Mesendoderm (in vitro differentiated cells): ENCODE measurements at regions not wholly inside any gene's neighbourhood (a gene's known extent, or its start where the extent isn't known, plus 50 kb on each side); places are given as distances from the start of the nearest gene placed in this dataset.
"Not testable (repeated sequence)": the region's sequence is repeated elsewhere in the genome, so short reads cannot be mapped to it uniquely, and the experiment has no call there.

Experiments used
- DNase-seq: peaks from one replicate; pipeline ENCODE4 v3.0.0; 2013
- H2AK5ac ChIP-seq: 2 replicates; pipeline ENCODE4 v1.6.1; 2013; ENCODE audit warnings: low read length, inconsistent platforms
- H2BK120ac ChIP-seq: 2 replicates; pipeline ENCODE4 v1.6.1; 2013; ENCODE audit warnings: low read depth, mild to moderate bottlenecking, low read length, moderate library complexity, mixed read lengths
- H2BK15ac ChIP-seq: replicated peaks from 2 replicates; pipeline ENCODE4 v1.6.1; 2013; ENCODE audit warnings: low read depth, mild to moderate bottlenecking, moderate library complexity
- H2BK5ac ChIP-seq: 2 replicates; pipeline ENCODE4 v1.6.1; 2013; ENCODE audit warnings: low read length, inconsistent platforms
- H3K18ac ChIP-seq: 2 replicates; pipeline ENCODE4 v1.6.1; 2013; ENCODE audit warnings: mild to moderate bottlenecking, low read length, mixed read lengths
- H3K23ac ChIP-seq: one replicate; pipeline ENCODE4 v1.6.1; 2013; ENCODE audit warnings: low read length
- H3K27ac ChIP-seq: 2 replicates; pipeline ENCODE4 v1.5.1; 2013; ENCODE audit warnings: low read depth, mild to moderate bottlenecking, inconsistent platforms, low read length, moderate library complexity
- H3K27me3 ChIP-seq: 2 replicates; pipeline ENCODE4 v1.6.1; 2013; ENCODE audit warnings: low read length, control low read depth, mild to moderate bottlenecking, inconsistent platforms; ENCODE audit not compliant: insufficient read depth, poor library complexity
- H3K36me3 ChIP-seq: 2 replicates; pipeline ENCODE4 v1.6.1; 2013; ENCODE audit warnings: low read length, inconsistent platforms; ENCODE audit not compliant: control insufficient read depth, insufficient read depth
- H3K4ac ChIP-seq: one replicate; pipeline ENCODE4 v1.6.1; 2013; ENCODE audit warnings: low read depth, mild to moderate bottlenecking, low read length, moderate library complexity
- H3K4me1 ChIP-seq: 2 replicates; pipeline ENCODE4 v1.6.1; 2013; ENCODE audit warnings: low read depth, low read length, inconsistent platforms; ENCODE audit not compliant: control insufficient read depth
- H3K4me2 ChIP-seq: 2 replicates; pipeline ENCODE4 v1.6.1; 2013; ENCODE audit warnings: low read length
- H3K4me3 ChIP-seq: 2 replicates; pipeline ENCODE4 v1.5.1; 2013; ENCODE audit warnings: mild to moderate bottlenecking, low read length
- H3K56ac ChIP-seq: one replicate; pipeline ENCODE4 v1.6.1; 2013; ENCODE audit warnings: low read length
- H3K79me1 ChIP-seq: 2 replicates; pipeline ENCODE4 v1.6.1; 2013; ENCODE audit warnings: low read length, inconsistent platforms
- H3K79me2 ChIP-seq: 2 replicates; pipeline ENCODE4 v1.6.1; 2013; ENCODE audit warnings: mild to moderate bottlenecking, low read length; ENCODE audit not compliant: control insufficient read depth, insufficient read depth
- H3K9ac ChIP-seq: 2 replicates; pipeline ENCODE4 v1.6.1; 2013; ENCODE audit warnings: low read length, inconsistent platforms
- H4K5ac ChIP-seq: one replicate; pipeline ENCODE4 v1.6.1; 2013; ENCODE audit warnings: low read length
- H4K8ac ChIP-seq: one replicate; pipeline ENCODE4 v1.6.1; 2013; ENCODE audit warnings: low read depth, mild to moderate bottlenecking, control low read depth, low read length, moderate library complexity
- WGBS: extraction: QIAGEN DNeasy Blood & Tissue Kit; methylation state at CpG from one replicate; pipeline ENCODE4 v1.1.7; 2013; ENCODE audit warnings: low lambda C conversion rate, missing lambda C conversion rate; ENCODE audit not compliant: insufficient coverage; ENCODE audit errors: extremely low coverage; 5-methylcytosine and 5-hydroxymethylcytosine counted together

- Histone ChIP-seq H2BK15ac (no peak overlapping the region), H4K5ac (no peak overlapping the region), H3K4me2 (no peak overlapping the region), H3K56ac (no peak overlapping the region), H4K8ac (no peak overlapping the region), H3K4me3 (no peak overlapping the region), H2BK120ac (no peak overlapping the region), H2BK5ac (no peak overlapping the region), H3K23ac (no peak overlapping the region), H3K79me1 (no peaks in the 10 kb centered on the region), H2AK5ac (no peak overlapping the region), H3K9ac (no peak overlapping the region), H3K27ac (no peak overlapping the region), H3K4me1 (no peaks in the 10 kb centered on the region), H3K27me3 (no peaks in the 10 kb centered on the region), H3K18ac (no peak overlapping the region), H3K79me2 (no peaks in the 10 kb centered on the region), H3K36me3 (no peaks in the 10 kb centered on the region), H3K4ac (no peak overlapping the region)
- DNase-seq, result no peak
- 100% methylated on average over 1 of the region's 2 CpGs for WGBS
Measured at GRCh38 chr4:19492606-19493005, 759.1 kb upstream of the SLIT2 start.

DNA sequence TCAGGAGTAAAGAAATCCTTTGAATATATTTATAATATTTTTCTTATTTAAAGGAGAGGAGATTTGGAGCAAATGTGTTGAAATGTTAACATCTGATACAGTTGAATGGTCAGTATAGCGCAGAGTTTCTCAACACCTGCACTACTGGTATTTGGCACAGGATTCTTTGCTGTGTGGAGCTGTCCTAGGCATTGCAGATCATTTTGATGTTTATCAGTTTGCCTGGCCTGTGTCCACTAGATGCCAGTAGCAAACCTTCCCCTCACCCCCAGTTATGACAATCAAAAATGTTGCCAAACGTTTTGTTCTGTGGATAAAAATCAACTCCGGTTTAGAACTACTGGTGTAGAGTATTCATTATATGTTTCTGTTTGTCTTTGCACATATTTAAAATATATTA lies 765.3 kb upstream of the SLIT2 start:
- Histone ChIP-seq H2BK5ac (no peak overlapping the region), H3K79me2 (no peaks in the 10 kb centered on the region), H3K27ac (no peak overlapping the region), H3K27me3 (no peaks in the 10 kb centered on the region), H3K79me1 (no peaks in the 10 kb centered on the region), H4K8ac (no peak overlapping the region), H3K18ac (no peak overlapping the region), H3K4me3 (no peak overlapping the region), H3K4me2 (no peak overlapping the region), H3K4me1 (no peaks in the 10 kb centered on the region), H3K23ac (no peak overlapping the region), H2AK5ac (no peak overlapping the region), H3K56ac (no peak overlapping the region), H3K36me3 (no peaks in the 10 kb centered on the region), H3K9ac (no peak overlapping the region), H3K4ac (no peak overlapping the region), H2BK15ac (no peak overlapping the region), H2BK120ac (no peak overlapping the region), H4K5ac (no peak overlapping the region)
- DNase-seq, result no peak
- WGBS, result no CpG with 5 or more reads among the region's 3 CpGs

DNA sequence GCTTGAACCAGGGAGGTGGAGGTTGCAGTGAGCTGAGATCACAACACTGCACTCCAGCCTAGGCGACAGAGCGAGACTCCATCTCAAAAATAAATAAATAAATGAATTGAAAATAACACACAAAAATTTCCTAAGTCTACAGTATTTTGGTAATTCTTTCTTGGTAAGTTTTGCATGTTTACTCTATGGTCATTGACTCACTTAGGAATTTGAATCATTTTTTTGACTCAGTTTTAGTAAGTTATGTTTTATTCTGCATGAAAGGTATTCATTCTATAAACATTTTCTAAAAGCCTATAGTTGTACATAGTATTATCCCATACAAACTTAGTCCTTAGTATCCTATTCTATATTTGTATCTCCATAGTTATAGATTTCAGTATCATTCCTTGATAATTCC lies 772.9 kb upstream of the SLIT2 start:
- H2AK5ac ChIP-seq, result no peak overlapping the region
- H3K9ac ChIP-seq, result no peak overlapping the region
- no peak overlapping the region for H3K56ac ChIP-seq
- H4K5ac ChIP-seq, result no peak overlapping the region
- H3K27me3 ChIP-seq, result no peaks in the 10 kb centered on the region
- H3K23ac ChIP-seq, result no peak overlapping the region
- no peak overlapping the region for H3K4me3 ChIP-seq
- no peak overlapping the region for H3K4me2 ChIP-seq
- H2BK5ac ChIP-seq, result no peak overlapping the region
- no peak overlapping the region for H4K8ac ChIP-seq
- no peak overlapping the region for H3K4ac ChIP-seq
- no peaks in the 10 kb centered on the region for H3K79me2 ChIP-seq
- no peak for DNase-seq
- no peak overlapping the region for H3K27ac ChIP-seq
- no peaks in the 10 kb centered on the region for H3K36me3 ChIP-seq
- no peaks in the 10 kb centered on the region for H3K79me1 ChIP-seq
- no CpG with 5 or more reads among the region's 2 CpGs for WGBS
- no peak overlapping the region for H3K18ac ChIP-seq
- H2BK120ac ChIP-seq, result no peak overlapping the region
- H2BK15ac ChIP-seq, result no peak overlapping the region
- H3K4me1 ChIP-seq, result no peaks in the 10 kb centered on the region

- H3K4me1 ChIP-seq, result no peaks in the 10 kb centered on the region
- no peak for DNase-seq
- no CpG with 5 or more reads among the region's 1 CpG for WGBS
Measured at GRCh38 chr4:19473569-19473968, 778.1 kb upstream of the SLIT2 start.

DNA sequence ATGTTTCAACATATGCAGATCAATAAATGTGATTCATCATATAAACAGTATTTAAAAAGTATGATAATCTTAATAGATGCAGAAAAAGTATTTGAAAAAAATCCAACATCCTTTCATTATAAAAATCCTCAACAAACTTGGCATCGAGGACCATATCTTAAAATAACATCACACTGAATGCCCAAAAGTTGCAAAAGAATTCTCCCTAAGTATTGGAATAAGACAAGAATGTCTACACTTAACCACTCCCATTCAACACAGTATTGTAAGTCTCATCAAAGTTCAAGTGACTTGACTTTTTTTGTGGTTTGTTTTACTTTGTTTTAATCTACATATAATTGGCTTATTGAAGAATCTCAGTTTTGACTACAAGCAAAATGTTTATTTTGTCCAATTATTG lies 779.0 kb upstream of the SLIT2 start:
- Histone ChIP-seq H3K4me3 (no peak overlapping the region), H3K79me1 (no peaks in the 10 kb centered on the region), H3K4me2 (no peak overlapping the region), H3K4ac (no peak overlapping the region), H3K36me3 (no peaks in the 10 kb centered on the region), H3K27ac (no peak overlapping the region), H3K4me1 (no peaks in the 10 kb centered on the region), H2BK5ac (no peak overlapping the region), H3K23ac (no peak overlapping the region), H3K27me3 (no peaks in the 10 kb centered on the region), H3K18ac (no peak overlapping the region), H2BK120ac (no peak overlapping the region), H2AK5ac (no peak overlapping the region), H3K79me2 (no peaks in the 10 kb centered on the region), H3K56ac (no peak overlapping the region), H4K8ac (no peak overlapping the region), H3K9ac (no peak overlapping the region), H4K5ac (no peak overlapping the region), H2BK15ac (no peak overlapping the region)
- no peak for DNase-seq
- no CpG with 5 or more reads among the region's 1 CpG for WGBS

More at GRCh38 chr4:19473569-19473968, 778.1 kb upstream of the SLIT2 start:
- H2BK5ac ChIP-seq, result no peak overlapping the region
- H2AK5ac ChIP-seq, result no peak overlapping the region
- H3K23ac ChIP-seq, result no peak overlapping the region
- no peak overlapping the region for H3K4ac ChIP-seq
- H3K79me1 ChIP-seq, result no peaks in the 10 kb centered on the region
- no peak overlapping the region for H4K5ac ChIP-seq
- no peak overlapping the region for H3K9ac ChIP-seq
- no peak overlapping the region for H3K4me2 ChIP-seq
- H3K18ac ChIP-seq, result no peak overlapping the region
- H4K8ac ChIP-seq, result peak overlapping the region; percentile 56
- no peaks in the 10 kb centered on the region for H3K27me3 ChIP-seq
- H2BK120ac ChIP-seq, result no peak overlapping the region
- no peak overlapping the region for H2BK15ac ChIP-seq
- no peak overlapping the region for H3K4me3 ChIP-seq
- no peaks in the 10 kb centered on the region for H3K36me3 ChIP-seq
- no peaks in the 10 kb centered on the region for H3K79me2 ChIP-seq
- H3K27ac ChIP-seq, result no peak overlapping the region
- no peak overlapping the region for H3K56ac ChIP-seq

GRCh38 chr4:19470001-19470400 lies 781.7 kb upstream of the SLIT2 start:
- H3K4me2 ChIP-seq, H3K79me2 ChIP-seq, H3K27me3 ChIP-seq, H3K4ac ChIP-seq, H2BK15ac ChIP-seq, H3K23ac ChIP-seq, H3K4me3 ChIP-seq, H3K27ac ChIP-seq, H4K5ac ChIP-seq, H2BK5ac ChIP-seq, H3K36me3 ChIP-seq, H2BK120ac ChIP-seq, H3K18ac ChIP-seq, H3K79me1 ChIP-seq, H3K56ac ChIP-seq, H4K8ac ChIP-seq, H3K4me1 ChIP-seq, H2AK5ac ChIP-seq, H3K9ac ChIP-seq, DNase-seq: not testable (repeated sequence)
- WGBS, result no CpG with 5 or more reads among the region's 5 CpGs
